DMS114 treated with DMSO at 0.1 percent for 48 hours (cell line): ENCODE measurements at regions not wholly inside any gene's neighbourhood (a gene's known extent, or its start where the extent isn't known, plus 50 kb on each side); places are given as distances from the start of the nearest gene placed in this dataset.
"Not testable (repeated sequence)": the region's sequence is repeated elsewhere in the genome, so short reads cannot be mapped to it uniquely, and the experiment has no call there.

ENCODE experiments used
- DNase-seq: peaks from one replicate; lab custom pipeline; 2025; ENCODE audit not compliant: unreplicated experiment; lab: John Stamatoyannopoulos, UW

DNA sequence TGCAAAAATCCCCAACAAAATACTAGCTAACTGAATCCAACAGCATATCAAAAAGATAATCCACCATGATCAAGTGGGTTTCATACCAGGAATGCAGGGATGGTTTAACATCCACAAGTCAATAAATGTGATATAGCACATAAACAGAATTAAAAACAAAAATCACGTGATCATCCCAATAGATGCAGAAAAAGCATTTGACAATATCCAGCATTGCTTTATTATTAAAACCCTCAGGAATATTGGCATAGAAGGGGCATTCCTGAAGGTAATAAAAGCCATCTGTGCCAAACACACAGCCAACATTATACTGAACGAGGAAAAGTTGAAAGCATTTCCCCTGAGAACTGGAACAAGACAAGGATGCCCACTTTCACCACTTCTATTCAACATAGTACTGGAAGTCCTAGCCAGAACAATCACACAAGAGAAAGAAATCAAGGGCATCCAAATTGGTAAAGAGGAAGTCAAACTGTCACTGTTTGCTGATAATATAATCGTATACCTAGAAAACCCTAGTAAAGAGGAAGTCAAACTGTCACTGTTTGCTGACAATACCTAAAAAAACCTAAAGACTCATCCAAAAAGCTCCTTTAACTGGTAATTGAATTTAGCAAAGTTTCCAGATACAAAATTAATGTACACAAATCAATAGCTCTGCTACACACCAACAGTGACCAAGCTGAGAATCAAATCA is 109.8 kb downstream of the RNASET2 start:
- not testable (repeated sequence) for DNase-seq

DNA sequence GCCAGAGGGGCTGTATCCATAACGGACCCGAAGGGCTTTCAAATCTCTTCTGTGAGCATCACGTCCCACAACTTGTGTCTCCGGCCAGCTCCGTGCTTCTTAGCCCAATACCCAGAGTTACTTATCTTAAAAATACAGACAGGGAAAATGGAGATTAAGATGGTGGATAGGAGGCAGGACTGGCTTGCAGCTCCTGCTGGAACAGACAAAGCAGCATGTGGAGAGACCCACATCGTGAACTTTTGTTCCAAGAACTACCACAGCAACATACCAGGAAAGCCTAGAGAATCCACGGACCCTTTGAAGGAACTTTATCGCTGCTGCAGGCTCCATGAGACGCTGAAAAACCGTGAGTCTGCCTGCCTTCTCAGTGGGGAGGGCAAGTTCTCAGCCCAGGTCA is 113.7 kb downstream of the RNASET2 start:
- DNase-seq: no peak

DNA sequence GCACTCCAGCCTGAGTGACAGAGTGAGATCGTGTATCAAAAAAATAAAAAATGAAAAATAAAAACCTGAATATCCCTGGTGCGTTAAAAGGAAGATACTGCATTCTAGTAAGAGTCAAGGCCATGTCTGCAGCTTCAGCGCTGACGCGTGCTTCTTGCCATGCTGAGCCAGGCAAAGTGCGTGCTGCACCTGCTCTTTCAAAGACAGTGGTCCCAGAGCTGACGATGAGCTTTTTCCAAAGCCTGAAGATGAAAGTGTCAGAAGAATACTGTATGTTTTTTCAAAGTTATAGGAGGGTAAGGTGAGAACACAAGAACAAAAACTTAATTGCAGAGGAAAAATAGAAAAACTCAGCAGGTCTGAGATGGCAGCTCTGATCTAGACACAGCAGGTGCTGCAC is 115.1 kb downstream of the RNASET2 start:
- no peak for DNase-seq

DNA sequence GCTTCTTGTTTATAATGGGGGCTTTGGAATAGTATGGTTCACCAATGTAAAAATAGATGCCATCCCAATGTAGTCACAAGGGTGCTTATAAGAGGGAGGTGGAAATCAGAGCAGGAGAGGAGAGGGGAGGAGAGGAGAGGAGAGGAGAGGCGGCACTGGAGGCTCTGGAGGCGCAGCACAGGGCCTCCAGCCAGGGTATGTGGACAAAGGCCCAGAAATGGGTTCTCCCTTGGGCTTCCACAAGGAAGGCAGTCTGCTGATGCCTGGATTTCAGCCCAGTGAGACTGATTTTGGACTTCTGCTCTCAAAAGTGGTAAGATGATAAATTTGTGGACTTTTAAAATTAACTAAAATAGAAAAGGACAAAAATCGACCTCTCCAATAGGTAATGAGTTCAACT is 116.8 kb downstream of the RNASET2 start:
- DNase-seq: no peak

DNA sequence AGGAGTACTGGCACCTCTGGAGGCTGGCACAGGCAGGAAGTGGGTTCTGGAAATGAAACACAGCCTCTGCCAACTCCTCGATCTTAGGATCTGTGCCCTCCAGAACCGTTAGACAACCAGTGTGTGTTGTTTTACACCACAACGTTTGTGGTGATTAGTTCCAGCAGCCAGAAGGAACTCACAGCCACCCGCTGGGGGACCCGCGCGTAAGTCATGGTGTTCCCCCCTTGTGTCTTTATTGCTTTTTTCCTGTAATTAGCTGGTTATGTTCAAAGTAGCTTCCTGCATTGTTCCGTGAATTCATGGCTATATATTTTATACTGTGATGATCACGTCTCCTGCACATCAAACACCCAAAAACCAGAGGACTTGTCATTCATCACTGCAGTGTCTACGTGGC is 117.4 kb downstream of the RNASET2 start:
- DNase-seq: no peak

DNA sequence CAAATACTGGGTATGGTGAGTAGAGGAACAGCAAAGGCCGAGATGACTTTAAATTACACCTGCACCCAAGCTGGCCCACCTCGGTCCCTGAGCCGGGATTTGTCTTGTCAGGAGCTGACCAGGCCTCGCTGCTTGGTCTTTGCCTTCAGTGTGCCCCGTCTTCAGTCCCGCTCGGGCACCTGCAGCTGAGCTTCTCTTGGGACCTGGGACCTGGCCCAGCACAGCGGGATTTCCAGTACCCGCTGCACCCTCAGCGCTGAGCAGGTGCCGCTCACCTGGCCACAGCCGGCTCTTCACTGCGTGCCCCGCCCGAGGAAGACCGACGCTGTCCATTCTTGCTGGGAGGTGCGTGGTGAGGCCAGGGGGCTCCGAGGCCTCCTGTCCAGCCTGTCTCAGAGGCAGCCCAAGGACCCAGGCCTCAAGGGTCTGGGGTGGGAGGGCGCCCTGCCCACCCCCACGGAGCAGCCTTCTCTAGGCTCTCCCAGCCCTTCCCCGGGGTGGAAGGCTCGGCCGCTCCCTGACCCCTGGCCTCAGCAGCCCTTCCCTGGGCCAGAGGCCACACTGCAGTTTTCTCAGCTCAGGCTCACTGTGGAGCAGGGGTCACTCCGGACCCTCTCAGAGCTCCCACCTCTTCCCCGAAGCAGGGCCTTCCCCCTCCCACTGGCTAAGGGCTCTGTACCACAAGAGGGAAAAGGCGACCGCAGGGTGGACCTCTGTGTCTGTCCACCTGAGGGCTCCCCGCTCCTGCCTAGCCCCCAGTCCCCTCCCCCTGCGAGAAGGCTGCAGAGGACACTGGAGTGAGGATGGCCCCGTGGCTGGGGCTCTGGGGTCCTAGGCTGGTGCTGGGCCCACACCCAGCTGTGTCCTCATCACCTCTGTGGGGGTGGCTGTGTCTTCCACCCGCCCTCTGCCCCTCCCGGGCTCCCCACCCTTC is 119.3 kb downstream of the RNASET2 start:
- DNase-seq: no peak

DNA sequence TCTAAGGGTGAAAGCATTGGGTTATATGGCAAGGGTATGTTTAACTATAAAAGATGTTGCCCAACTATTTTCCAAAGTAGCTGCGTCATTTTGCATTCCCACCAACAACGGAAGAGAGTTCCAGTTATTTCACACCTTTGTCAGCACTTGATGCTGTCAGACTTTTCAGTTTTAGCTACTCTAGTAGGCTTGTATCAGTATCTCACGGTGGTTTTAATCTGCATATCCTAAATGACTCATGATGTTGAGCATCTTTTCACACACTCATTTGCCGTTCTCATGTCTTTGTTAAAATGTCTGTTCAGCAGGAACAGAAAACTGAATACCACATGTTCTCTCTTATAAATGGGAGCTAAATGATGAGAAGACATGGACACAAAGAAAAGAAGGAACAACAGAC is 122.3 kb downstream of the RNASET2 start:
- DNase-seq: no peak

DNA sequence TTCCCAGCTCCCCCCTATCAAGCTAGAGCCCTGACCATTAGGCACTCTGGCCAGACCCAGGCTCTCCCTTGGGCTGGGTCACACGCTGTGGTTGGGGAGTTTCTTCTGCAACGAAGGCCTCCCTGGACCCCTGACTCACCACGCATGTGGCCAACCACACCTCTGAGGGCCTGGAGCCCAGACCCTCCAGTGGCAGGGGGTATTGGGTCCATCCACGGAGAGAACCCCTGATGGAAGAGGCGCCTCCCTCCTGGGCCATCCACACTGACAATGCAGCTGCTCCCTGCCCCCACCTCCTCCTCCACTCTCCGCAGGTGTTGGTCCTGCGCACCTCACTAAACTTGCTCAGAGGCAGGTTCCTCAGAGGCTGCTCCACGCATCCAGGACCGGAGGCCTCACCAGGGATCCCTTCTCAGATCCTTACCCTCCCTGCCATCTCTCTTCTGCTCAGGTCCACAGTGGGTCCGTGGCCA is 125.4 kb downstream of the RNASET2 start:
- no peak for DNase-seq

DNA sequence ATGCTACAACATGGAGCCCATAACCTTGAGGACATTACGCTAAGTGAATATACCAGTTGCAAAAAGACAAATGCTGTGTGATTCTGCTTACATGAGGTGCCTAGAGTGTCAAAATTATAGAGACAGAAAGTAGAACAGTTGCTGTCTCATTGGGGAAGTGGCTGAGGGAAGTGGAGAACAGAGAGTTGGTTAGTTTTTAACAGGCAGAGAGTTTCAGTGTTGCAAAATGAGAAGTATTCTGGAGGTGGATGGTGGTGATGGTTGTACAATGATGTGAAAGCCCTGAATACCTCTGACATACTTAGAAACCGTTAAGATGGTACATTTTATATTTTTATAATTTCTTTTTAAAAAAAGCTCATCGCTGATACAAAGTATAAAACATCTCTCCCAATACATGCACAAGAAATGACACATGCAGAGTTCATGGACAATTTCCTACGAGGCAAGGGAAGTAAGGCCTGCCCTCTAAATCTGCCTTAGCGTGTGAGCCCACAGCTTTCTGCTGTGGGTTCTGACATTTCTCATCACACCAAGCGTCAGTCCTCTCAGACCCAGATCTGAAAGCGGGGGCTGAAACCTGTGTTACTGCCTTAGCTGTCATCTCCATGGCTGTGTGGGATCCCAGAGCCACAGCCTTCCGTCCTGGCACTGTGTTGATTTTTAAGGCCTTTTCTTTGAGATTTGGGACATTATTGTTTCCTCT is 126.0 kb downstream of the RNASET2 start:
- DNase-seq: no peak

DNA sequence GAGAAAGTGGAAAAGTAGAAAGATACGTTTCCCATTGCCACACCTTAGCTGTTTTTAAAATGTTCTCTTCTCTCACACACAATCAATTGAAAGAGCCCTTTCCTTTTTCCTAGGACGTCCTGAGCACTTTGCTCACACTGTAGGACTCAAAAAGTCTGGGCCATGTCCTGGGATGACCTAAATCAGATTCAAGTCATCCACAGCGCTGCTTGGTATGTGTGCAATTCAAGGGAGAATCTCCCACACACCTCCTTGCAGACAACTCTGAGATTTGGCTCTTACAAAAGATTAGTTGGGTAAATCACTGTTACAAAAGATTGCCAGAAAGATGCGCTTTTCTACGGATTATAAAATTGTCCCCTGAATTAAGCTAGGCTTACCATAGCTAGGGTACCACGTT is 130.1 kb downstream of the RNASET2 start:
- DNase-seq: no peak

DNA sequence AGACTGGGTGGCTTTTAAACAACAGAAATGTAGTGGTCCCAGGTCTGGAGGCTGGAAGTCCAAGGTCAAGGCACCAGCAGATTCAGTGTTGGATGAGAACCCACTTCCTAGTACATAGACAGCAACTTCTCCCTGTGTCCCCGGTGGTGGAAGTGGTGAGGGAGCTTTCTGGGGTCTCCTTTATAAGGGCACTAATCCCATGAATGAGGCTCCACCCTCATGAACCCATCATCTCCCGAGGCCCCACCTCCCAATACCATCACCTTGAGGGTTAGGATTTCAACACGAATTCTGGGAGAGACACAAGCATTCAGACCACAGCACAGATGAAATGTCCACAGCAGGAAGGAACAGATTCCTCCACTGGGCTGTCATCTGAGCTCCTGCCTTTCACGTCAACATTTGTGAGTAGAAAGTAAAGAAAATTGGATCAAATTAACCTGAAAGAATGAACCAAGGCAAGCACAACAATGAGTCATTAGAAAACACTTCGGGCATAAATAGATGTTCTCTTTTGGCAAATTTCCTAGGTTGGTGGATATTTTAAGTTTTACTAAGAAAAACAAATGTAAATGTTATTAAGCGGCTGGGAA is 130.7 kb downstream of the RNASET2 start:
- DNase-seq: no peak

DNA sequence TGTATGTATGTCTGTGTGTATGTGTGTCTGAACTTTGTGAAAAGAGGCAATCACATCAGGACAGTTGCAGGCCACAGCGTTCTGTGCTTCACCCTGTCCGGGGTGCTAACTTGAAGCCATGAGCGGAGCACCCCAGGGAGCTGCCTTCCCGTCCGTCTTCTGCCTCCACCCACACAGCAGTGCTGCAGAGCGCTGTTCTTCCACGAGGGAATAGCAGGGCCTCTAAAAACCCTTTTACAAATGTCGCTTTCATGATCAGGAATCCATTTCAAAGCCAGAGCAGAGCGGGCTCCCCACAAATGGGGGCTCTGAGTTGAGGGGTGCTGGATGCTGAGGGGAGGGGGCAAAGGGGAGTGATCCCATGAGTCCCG is 131.5 kb downstream of the RNASET2 start:
- DNase-seq: no peak

DNA sequence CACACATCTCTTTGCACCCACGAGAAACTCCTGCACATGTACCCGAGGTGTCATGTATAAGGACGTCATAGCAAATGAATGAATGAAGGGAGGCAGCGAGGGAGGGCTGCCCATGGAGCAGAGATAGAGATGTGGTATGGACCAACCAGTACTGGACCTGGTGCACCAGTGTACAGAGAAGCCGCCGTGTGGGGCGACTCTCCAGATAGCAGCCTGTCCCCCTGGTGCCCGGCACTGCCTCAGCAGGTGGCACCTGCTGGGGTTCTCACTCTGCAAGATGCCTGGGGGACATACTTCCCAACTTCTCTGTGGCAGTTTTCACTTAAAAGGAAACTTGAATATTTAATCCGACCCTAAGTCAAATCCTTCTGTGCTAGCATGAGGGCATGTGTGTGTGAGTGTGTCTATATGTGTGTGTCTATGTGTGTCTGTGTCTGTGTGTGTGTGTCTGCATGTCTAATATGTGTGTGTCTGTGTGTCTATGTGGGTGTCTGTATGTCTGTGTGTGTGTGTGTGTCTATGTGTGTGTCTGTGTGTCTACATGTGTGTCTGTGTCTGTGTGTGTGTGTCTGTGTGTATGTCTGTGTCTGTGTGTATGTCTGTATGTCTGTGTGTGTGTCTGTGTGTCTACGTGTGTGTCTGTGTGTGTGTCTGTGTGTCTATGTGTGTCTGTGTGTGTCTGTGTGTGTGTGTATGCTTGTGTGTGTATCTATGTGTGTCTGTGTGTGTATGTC is 132.0 kb downstream of the RNASET2 start:
- DNase-seq: no peak

DNA sequence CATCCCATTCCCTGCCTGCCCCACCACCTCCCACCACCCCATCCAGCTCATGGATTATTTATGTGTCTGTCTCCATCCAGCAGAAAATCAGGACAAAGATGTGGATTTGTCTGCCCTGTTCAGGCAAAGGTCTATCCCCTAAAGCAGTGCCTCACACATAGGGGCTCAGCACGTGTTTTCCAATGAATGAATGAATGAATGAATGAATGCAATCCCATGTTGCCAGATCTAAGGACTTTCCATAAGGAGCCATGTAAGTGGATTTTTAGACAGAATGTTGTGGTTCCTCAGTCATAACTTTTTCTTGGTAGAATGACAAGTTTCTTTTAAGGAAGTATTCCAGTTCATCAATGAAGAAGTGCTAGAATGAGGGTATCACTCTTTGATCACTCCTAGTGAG is 133.7 kb downstream of the RNASET2 start:
- DNase-seq: no peak

DNA sequence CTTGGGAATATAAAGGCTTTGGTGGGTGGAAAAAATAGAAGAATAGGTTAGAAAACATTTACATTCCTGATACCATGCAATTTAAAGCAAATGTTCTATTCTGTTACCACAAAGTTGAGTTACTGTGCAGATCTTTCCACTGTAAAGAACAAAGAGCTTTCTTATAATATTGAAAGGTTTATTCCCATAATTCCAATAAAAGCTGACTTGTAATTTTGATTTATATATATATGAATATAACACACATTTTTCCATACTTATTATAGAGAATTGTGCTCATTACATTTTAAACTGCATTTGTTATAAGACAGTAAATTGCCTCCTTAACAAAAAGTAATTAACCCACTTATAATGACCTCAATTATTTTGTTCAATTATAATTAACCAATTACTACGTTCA is 135.9 kb downstream of the RNASET2 start:
- no peak for DNase-seq

DNA sequence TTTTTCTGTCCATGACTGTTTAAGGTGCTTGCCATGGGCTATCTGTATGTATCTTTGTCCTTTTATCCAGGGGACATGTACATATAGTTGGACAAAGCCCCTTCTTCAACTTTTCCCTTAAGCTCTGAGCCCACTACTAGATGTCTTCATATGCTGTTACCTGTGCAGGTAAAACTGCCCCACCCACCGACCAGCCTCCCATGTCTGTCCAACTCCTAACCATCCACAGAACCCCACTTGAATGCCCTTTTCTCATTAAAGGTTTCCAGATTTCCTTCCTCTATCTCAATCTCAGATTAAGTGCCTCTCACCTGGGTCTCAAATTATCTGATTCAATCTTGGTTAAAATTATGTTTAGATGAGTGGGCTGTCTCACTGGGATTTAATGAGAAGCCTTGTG is 136.3 kb downstream of the RNASET2 start:
- no peak for DNase-seq

DNA sequence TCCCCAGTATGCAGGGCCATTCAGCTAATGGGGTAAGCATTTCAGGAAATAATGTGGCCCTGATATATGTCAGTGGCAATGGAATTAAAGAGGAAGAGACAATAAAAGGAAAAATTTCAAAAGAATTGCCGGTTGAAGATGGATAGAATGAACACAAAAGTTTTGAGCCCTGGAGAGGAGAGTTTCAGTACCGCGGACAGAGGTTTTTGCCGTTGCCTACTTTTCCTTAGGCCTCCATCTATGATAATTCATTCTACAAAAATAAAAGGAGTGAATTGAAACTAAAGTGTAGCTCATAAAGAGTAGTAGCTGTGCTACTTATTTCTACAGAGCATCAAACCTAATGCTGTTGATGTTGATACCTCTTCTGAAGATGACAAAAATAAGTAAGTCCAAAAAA is 140.7 kb downstream of the RNASET2 start:
- DNase-seq: no peak

DNA sequence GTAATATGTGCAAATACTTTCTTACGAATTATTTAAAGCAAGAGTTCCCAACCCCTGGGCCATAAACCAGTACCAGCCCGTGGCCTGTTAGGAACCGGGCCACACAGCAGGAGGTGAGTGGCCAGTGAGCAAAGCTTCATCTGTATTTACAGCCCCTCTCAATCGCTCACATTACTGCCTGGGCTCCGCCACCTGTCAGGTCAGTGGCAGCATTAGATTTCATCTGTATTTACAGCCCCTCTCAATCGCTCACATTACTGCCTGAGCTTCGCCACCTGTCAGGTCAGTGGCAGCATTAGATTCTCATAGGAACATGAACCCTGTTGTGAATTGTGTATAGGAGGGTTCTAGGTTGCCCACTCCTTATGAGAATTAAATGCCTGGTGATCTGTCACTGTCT is 142.0 kb downstream of the RNASET2 start:
- no peak for DNase-seq

DNA sequence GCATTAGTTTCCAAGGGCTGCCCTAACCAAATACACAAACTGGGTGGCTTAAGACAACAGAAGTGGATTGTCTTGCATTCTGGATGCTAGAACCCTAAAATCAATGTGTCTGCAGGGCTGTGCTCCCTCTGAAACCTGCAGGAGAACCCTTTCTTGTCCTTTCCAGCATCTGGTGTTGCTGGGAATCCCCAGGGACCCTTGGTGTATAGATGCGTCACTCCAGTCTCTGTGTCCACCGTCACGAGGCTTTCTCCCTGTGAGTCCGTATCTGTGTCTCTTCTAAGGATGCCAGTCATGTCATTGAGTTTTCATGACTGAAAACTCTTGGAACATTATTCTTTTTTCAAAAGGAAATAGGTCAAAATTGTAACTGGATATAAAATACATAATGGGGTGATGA is 142.9 kb downstream of the RNASET2 start:
- no peak for DNase-seq

DNA sequence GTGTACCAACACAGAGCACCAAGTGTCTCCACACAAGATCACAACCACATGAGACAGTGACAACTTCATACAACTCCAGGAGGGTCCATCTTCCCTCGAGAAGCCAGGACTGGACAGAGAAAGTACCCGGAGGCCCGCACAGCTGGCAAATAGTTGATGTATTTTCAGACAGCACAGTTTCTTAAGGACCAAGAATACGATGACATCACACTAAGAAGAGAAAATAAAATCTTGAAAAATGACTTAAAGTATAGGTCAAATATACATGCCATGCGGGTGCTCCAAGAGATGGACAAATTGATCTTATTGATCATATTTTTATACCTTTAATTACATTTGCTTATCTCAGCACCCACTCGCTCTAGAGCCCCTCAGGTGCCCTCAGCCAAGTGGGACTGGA is 145.5 kb downstream of the RNASET2 start:
- no peak for DNase-seq

DNA sequence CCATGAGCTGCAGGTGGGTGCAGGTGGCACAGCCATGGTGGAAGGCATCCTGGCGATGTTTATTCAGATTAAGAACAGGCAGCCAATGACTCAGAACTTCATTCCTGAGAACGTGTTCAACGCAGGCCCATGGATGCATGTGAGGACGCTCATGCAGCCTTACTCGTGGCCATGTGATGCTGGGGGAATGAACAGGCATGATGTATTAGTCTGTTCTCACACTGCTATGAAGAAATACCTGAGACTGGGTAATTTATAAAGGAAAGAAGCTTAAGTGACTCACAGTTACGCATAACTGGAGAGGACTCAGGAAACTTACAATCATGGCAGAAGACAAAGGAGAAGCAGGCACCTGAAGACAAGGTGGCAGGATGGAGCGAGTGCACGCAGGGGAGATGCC is 146.6 kb downstream of the RNASET2 start:
- DNase-seq: no peak
